Hepatocyte (in vitro differentiated cells): ENCODE measurements at regions not wholly inside any gene's neighbourhood (a gene's known extent, or its start where the extent isn't known, plus 50 kb on each side); places are given as distances from the start of the nearest gene placed in this dataset.

Experiments used
- EZH2 ChIP-seq: fragments of 200-600 bp; sonication (generic); IDR thresholded peaks from 2 replicates; pipeline ENCODE4 v1.6.1; 2016; ENCODE audit warnings: antibody characterized with exemption, mild to moderate bottlenecking, borderline replicate concordance
- EZH2phosphoT487 ChIP-seq: fragments of 200-600 bp; sonication (generic); IDR thresholded peaks from one replicate; pipeline ENCODE4 v1.6.1; 2018; ENCODE audit warnings: antibody characterized with exemption, mild to moderate bottlenecking, low read depth, moderate library complexity; ENCODE audit not compliant: unreplicated experiment, severe bottlenecking
- TF ChIP-seq, protein P1 (sequence below): fragments of 200-600 bp; sonication (generic); IDR thresholded peaks from 2 replicates; pipeline ENCODE4 v1.5.1; 2016; ENCODE audit warnings: antibody characterized with exemption, mild to moderate bottlenecking; ENCODE audit not compliant: poor library complexity

DNA sequence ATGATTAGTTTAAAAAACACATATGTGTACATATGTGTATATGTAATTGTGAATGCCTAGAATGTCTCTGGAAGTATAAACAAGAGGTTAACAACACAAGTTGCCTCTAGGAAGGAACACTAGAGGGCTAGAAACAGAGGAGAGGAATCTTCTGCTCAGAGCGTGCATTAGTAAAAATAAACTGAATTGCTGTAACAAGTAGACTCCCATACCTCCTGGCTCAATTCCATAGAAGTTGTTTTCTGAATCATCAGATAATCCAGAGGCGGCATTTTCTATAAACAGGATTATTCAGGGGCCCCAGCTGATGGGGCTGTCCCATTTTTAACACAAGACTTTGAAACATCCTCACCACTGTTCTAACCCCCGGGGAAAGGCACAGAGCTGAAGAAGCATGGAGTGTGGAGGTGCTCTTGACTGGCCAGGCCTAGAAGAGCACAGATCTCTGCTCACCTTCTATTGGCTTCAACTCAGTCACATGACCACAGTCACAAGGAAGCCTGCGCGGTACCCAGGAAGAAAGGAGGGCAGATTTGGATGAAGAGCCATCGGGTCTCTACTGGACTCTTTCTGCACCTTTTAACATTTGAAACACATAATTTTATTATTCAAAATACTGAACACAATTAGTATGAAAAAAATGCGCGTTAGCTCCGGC lies 145.7 kb downstream of the TLE3 start:
- TF ChIP-seq, protein P1, sequence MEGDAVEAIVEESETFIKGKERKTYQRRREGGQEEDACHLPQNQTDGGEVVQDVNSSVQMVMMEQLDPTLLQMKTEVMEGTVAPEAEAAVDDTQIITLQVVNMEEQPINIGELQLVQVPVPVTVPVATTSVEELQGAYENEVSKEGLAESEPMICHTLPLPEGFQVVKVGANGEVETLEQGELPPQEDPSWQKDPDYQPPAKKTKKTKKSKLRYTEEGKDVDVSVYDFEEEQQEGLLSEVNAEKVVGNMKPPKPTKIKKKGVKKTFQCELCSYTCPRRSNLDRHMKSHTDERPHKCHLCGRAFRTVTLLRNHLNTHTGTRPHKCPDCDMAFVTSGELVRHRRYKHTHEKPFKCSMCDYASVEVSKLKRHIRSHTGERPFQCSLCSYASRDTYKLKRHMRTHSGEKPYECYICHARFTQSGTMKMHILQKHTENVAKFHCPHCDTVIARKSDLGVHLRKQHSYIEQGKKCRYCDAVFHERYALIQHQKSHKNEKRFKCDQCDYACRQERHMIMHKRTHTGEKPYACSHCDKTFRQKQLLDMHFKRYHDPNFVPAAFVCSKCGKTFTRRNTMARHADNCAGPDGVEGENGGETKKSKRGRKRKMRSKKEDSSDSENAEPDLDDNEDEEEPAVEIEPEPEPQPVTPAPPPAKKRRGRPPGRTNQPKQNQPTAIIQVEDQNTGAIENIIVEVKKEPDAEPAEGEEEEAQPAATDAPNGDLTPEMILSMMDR: peak; percentile 12
- TF ChIP-seq EZH2 (no peak), EZH2phosphoT487 (no peak)
